ENCODE measurements at regions not wholly inside any gene's neighbourhood (a gene's known extent, or its start where the extent isn't known, plus 50 kb on each side); places are given as distances from the start of the nearest gene placed in this dataset.

GRCh38 chr2:129300456-129300855 is 679.0 kb upstream of the RAB6C start:
- no peak for DNase-seq (ENCODE audit: low spot score)

GRCh38 chr2:129301431-129301913 is 678.0 kb upstream of the RAB6C start:
- no peak for DNase-seq (ENCODE audit: low spot score)

GRCh38 chr2:129302106-129302505 is 677.4 kb upstream of the RAB6C start:
- no peak for DNase-seq (ENCODE audit: low spot score)

- DNase-seq (ENCODE audit: low spot score), result no peak
Measured at GRCh38 chr2:129302561-129303183, 676.8 kb upstream of the RAB6C start.

GRCh38 chr2:129314120-129314519 is 665.3 kb upstream of the RAB6C start:
- no peak for DNase-seq (ENCODE audit: low spot score)

- DNase-seq (ENCODE audit: low spot score), result no peak
Measured at GRCh38 chr2:129318581-129319421, 660.7 kb upstream of the RAB6C start.

- no peak for DNase-seq (ENCODE audit: low spot score)
Measured at GRCh38 chr2:129319422-129319717, 660.1 kb upstream of the RAB6C start.

GRCh38 chr2:129320288-129320687 is 659.2 kb upstream of the RAB6C start:
- DNase-seq (ENCODE audit: low spot score), result no peak

GRCh38 chr2:129324349-129324748 is 655.1 kb upstream of the RAB6C start:
- no peak for DNase-seq (ENCODE audit: low spot score)

GRCh38 chr2:129325151-129325550 is 654.3 kb upstream of the RAB6C start:
- no peak for DNase-seq (ENCODE audit: low spot score)

- no peak for DNase-seq (ENCODE audit: low spot score)
Measured at GRCh38 chr2:129329574-129329973, 649.9 kb upstream of the RAB6C start.

GRCh38 chr2:129330504-129330903 is 649.0 kb upstream of the RAB6C start:
- DNase-seq (ENCODE audit: low spot score), result no peak

GRCh38 chr2:129331638-129332037 is 647.8 kb upstream of the RAB6C start:
- no peak for DNase-seq (ENCODE audit: low spot score)

GRCh38 chr2:129334128-129334527 is 645.3 kb upstream of the RAB6C start:
- no peak for DNase-seq (ENCODE audit: low spot score)

GRCh38 chr2:129334696-129335410 is 644.6 kb upstream of the RAB6C start:
- DNase-seq (ENCODE audit: low spot score), result no peak

GRCh38 chr2:129336276-129336675 is 643.2 kb upstream of the RAB6C start:
- DNase-seq (ENCODE audit: low spot score), result no peak

- no peak for DNase-seq (ENCODE audit: low spot score)
Measured at GRCh38 chr2:129337076-129337475, 642.4 kb upstream of the RAB6C start.

- no peak for DNase-seq (ENCODE audit: low spot score)
Measured at GRCh38 chr2:129345540-129345939, 633.9 kb upstream of the RAB6C start.

GRCh38 chr2:129347486-129348217 is 631.8 kb upstream of the RAB6C start:
- no peak for DNase-seq (ENCODE audit: low spot score)

- no peak for DNase-seq (ENCODE audit: low spot score)
Measured at GRCh38 chr2:129354631-129355030, 624.8 kb upstream of the RAB6C start.

- DNase-seq (ENCODE audit: low spot score), result no peak
Measured at GRCh38 chr2:129361688-129362087, 617.8 kb upstream of the RAB6C start.

- no peak for DNase-seq (ENCODE audit: low spot score)
Measured at GRCh38 chr2:129366263-129366662, 613.2 kb upstream of the RAB6C start.
